ENCODE measurements at regions not wholly inside any gene's neighbourhood (a gene's known extent, or its start where the extent isn't known, plus 50 kb on each side); places are given as distances from the start of the nearest gene placed in this dataset.

DNA sequence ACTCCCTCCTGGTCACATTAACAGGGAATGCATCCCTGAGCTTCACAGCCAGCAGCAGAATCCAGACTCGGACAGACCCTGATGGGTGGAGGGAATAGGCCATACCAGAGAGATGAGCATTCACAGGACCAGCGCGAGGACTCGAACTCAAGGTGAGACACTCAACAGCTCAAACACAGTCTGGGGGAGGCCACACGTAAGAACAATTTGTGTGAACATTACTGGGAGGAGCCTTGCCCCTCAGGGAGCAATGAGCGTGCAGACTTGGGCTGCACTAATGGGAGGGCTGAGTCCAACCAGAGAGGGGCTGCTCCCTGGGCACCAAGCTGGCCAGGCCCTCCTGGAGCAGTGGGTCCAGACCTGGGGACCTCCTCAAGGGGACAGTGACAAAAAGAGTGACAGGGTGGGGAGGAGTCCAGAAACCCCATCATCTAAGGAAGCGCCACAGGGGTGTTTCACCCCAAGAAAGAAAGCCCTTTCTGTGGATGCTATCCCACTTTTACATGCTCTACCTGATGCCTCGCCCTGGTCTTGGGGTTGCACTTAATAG lies 118.4 kb downstream of the MRPL14 start:
- Mint-ChIP-seq H3K9me3 (ENCODE audit: unreplicated experiment) (no peaks in the 10 kb centered on the region), H3K4me3 (ENCODE audit: unreplicated experiment) (no peak overlapping the region), H3K4me1 (ENCODE audit: insufficient read depth, unreplicated experiment) (peaks cover 45% of the 10 kb centered on the region), H3K27me3 (ENCODE audit: insufficient read depth, unreplicated experiment) (no peaks in the 10 kb centered on the region), H3K27ac (ENCODE audit: low read depth, unreplicated experiment) (no peak overlapping the region), H3K36me3 (ENCODE audit: insufficient read depth, unreplicated experiment) (no peaks in the 10 kb centered on the region)
- CTCF ChIA-PET = no interaction called here
- TF ChIP-seq, protein P1, sequence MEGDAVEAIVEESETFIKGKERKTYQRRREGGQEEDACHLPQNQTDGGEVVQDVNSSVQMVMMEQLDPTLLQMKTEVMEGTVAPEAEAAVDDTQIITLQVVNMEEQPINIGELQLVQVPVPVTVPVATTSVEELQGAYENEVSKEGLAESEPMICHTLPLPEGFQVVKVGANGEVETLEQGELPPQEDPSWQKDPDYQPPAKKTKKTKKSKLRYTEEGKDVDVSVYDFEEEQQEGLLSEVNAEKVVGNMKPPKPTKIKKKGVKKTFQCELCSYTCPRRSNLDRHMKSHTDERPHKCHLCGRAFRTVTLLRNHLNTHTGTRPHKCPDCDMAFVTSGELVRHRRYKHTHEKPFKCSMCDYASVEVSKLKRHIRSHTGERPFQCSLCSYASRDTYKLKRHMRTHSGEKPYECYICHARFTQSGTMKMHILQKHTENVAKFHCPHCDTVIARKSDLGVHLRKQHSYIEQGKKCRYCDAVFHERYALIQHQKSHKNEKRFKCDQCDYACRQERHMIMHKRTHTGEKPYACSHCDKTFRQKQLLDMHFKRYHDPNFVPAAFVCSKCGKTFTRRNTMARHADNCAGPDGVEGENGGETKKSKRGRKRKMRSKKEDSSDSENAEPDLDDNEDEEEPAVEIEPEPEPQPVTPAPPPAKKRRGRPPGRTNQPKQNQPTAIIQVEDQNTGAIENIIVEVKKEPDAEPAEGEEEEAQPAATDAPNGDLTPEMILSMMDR (IDR thresholded peaks at IDR 0.05; ENCODE audit: unreplicated experiment) = no peak
- intact Hi-C loops (cut with micrococcal nuclease) = no loop called here
- POLR2A ChIA-PET = no interaction called here
- no peak for DNase-seq (ENCODE audit: unreplicated experiment)
- BruUV-seq (replicated peaks) = no TSS peak

DNA sequence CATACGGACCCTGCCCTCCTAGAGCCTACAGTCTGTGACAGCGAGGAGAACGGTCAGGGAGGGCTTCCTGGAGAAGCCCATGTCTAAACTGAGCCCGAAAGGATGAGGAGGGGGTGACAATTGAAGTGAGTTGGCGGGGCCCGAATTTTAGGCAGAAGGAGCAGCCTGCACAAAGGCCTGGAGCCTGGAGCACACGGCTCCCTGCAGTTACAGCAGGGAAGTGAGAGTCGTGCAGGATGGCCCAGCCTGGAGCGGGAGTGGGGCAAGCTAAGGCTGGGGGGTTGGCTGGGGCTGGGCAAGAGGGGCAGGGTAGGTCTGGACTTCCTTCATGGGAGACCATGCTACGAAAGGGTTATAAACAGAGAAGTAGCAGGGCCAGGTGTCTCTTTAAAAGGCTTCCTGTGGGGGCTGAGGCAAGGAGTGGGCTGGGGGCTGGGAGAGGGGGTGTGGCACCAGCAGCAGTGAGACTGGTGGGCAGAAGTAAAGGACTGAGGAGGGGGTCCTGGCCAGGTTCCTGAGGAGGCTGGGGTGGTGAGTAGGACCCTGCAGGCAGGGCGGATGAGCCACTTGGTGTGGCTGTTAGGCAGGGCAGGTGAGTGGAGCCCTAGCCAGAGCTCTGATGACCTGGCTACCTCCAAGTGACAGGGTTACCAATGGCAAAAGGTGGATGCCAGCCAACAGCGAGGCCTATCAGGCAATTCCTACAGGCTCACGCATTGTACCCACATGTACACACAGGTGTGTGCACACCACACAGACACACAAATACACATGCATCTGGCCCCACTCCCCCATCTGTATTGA lies 119.2 kb downstream of the MRPL14 start:
- no TSS peak for BruUV-seq (replicated peaks)
- H3K4me3 Mint-ChIP-seq (ENCODE audit: unreplicated experiment) = no peak overlapping the region
- no peaks in the 10 kb centered on the region for H3K27me3 Mint-ChIP-seq (ENCODE audit: insufficient read depth, unreplicated experiment)
- no peaks in the 10 kb centered on the region for H3K36me3 Mint-ChIP-seq (ENCODE audit: insufficient read depth, unreplicated experiment)
- H3K27ac Mint-ChIP-seq (ENCODE audit: low read depth, unreplicated experiment) = no peak overlapping the region
- peaks cover 45% of the 10 kb centered on the region for H3K4me1 Mint-ChIP-seq (ENCODE audit: insufficient read depth, unreplicated experiment)
- intact Hi-C loops (cut with micrococcal nuclease) = no loop called here
- POLR2A ChIA-PET = interaction anchor here (1.1 kb wide), 1 partner anchor 17 kb away, joined by 3 read pairs; no protein-coding TSS in a partner anchor
- no peak for DNase-seq (ENCODE audit: unreplicated experiment)
- TF ChIP-seq, protein P1 (IDR thresholded peaks at IDR 0.05; ENCODE audit: unreplicated experiment) = no peak
- H3K9me3 Mint-ChIP-seq (ENCODE audit: unreplicated experiment) = no peaks in the 10 kb centered on the region
- CTCF ChIA-PET = no interaction called here

DNA sequence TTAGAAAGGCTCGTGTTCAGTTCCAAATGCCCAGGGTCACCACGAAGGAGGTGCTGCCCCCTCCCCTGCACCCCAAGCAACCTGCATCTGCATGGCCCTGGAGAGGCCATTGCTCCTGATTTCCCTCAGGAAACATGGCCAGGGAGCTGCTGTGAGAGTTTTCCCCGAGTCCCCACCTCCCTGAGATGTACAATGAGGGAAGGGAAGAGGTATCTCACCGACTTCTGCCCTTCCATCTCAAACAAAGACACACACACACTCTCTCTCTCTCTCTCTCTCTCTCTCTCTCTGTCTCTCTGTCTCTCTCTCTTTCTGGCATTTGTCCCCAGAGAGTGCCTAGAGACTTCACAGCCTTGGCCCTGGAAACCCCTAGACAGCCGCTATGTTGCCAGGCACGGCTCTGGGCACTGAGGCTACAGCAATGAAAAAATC lies 120.4 kb downstream of the MRPL14 start:
- ChIA-PET CTCF (interaction anchor here (0.6 kb wide), 1 partner anchor 805 kb away, joined by 3 read pairs; no protein-coding TSS in a partner anchor), POLR2A (interaction anchor here (1.1 kb wide), 1 partner anchor 16 kb away, joined by 3 read pairs; no protein-coding TSS in a partner anchor)
- BruUV-seq (replicated peaks) = no TSS peak
- Mint-ChIP-seq H3K9me3 (ENCODE audit: unreplicated experiment) (no peaks in the 10 kb centered on the region), H3K4me3 (ENCODE audit: unreplicated experiment) (no peak overlapping the region), H3K27ac (ENCODE audit: low read depth, unreplicated experiment) (no peak overlapping the region), H3K36me3 (ENCODE audit: insufficient read depth, unreplicated experiment) (no peaks in the 10 kb centered on the region), H3K27me3 (ENCODE audit: insufficient read depth, unreplicated experiment) (no peaks in the 10 kb centered on the region), H3K4me1 (ENCODE audit: insufficient read depth, unreplicated experiment) (peaks cover 38% of the 10 kb centered on the region)
- TF ChIP-seq, protein P1 (IDR thresholded peaks at IDR 0.05; ENCODE audit: unreplicated experiment) = no peak
- intact Hi-C loops (cut with micrococcal nuclease) = no loop called here
- no peak for DNase-seq (ENCODE audit: unreplicated experiment)

DNA sequence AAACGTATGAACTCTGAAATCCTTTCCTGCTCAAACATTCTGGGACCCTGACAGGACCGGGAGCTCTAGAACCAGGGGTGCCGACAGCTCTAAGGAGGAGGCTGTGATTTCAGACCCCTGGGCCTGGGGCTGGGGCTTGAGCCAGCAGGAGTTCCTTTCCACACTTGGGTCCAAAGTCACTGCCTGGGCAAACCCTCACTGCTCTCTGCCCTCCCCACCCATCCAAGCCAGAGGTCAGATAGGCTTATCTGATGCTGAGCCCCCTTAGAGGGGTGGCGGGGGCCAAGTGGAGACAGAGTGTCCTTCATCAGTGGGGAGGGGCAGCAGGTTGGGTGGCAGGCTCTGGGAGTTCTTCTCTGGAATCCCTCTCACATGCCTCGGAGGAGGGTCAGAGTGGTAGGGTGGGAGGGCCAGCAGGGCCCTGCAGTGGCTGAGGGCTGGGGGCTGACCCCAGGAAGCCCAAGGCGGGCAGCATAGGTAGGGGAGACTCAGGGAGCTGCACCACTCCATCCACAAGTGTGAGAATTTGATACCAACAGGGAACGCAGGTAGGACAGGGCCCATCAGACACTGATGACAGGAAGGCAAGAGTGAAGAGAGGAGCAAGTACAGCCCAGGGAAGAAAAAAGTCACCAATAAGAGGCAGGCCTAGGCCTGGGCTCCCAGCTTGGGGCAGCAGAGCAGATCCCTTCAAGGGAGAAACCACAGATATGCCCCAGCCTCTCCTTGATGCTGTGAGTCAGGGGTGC lies 121.0 kb downstream of the MRPL14 start:
- no peaks in the 10 kb centered on the region for H3K36me3 Mint-ChIP-seq (ENCODE audit: insufficient read depth, unreplicated experiment)
- no peak overlapping the region for H3K27ac Mint-ChIP-seq (ENCODE audit: low read depth, unreplicated experiment)
- no peaks in the 10 kb centered on the region for H3K27me3 Mint-ChIP-seq (ENCODE audit: insufficient read depth, unreplicated experiment)
- H3K9me3 Mint-ChIP-seq (ENCODE audit: unreplicated experiment) = no peaks in the 10 kb centered on the region
- CTCF ChIA-PET = no interaction called here
- intact Hi-C loops (cut with micrococcal nuclease) = no loop called here
- DNase-seq (ENCODE audit: unreplicated experiment) = no peak
- POLR2A ChIA-PET = no interaction called here
- BruUV-seq (replicated peaks) = no TSS peak
- H3K4me1 Mint-ChIP-seq (ENCODE audit: insufficient read depth, unreplicated experiment) = peaks cover 32% of the 10 kb centered on the region
- H3K4me3 Mint-ChIP-seq (ENCODE audit: unreplicated experiment) = no peak overlapping the region
- TF ChIP-seq, protein P1 (IDR thresholded peaks at IDR 0.05; ENCODE audit: unreplicated experiment) = no peak

Data from MCF 10A (cell line).